HG03521 (cell line): ENCODE measurements at regions not wholly inside any gene's neighbourhood (a gene's known extent, or its start where the extent isn't known, plus 50 kb on each side); places are given as distances from the start of the nearest gene placed in this dataset.

ENCODE experiments used
- ATAC-seq: cut with Tn5 transposase; IDR thresholded peaks from one replicate; pipeline ENCODE4 v1.9.1; 2021; ENCODE audit warnings: mild to moderate bottlenecking, moderate library complexity; ENCODE audit not compliant: unreplicated experiment

DNA sequence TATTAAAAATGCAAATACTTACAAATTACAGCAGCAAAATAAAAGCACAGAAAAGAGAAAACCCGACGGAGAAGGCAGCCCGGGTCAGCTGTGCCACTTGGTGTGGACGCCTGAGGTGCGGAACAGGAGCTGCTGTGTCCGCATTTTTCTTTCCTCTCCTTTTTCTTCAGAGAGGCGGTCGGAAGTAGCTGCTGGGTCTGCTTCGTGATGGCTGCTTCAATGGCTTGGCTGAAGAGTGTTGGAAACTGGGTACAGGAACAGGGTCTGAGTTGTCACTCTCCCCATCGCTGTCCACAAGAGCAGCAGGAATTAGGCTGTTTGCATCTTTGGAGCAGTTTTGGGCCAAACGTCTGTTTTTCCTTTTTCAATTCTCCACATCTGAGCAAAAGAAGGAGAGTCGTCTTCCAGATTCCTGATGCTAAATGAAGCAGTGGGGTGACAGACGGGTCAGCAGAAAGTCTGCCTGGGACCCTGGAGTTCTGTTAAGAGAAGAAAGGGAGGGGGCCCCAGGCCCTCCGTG lies 53.5 kb upstream of the ARL8B start:
- no peak for ATAC-seq

DNA sequence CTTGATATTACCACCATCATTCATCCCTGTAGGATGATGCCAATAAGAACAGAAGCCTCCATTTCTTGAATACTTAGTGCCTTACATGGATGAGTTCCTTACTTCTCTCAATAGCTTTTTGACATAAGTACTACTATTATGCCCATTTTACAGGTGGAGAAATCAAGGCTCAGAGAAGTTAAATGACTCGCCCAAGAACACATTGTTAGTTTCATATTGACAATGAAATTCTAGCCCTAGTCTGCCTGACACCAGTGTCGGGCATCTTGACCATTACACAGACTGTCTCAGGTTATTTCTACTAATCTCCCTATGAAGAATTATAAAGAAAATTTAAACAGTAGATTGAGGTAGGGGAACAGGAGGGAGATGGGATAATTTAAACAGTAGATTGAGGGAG lies 52.5 kb upstream of the ARL8B start:
- no peak for ATAC-seq

- ATAC-seq: no peak
These were observed 51.0 kb upstream of the ARL8B start for GRCh38 chr3:5071061-5071460.

DNA sequence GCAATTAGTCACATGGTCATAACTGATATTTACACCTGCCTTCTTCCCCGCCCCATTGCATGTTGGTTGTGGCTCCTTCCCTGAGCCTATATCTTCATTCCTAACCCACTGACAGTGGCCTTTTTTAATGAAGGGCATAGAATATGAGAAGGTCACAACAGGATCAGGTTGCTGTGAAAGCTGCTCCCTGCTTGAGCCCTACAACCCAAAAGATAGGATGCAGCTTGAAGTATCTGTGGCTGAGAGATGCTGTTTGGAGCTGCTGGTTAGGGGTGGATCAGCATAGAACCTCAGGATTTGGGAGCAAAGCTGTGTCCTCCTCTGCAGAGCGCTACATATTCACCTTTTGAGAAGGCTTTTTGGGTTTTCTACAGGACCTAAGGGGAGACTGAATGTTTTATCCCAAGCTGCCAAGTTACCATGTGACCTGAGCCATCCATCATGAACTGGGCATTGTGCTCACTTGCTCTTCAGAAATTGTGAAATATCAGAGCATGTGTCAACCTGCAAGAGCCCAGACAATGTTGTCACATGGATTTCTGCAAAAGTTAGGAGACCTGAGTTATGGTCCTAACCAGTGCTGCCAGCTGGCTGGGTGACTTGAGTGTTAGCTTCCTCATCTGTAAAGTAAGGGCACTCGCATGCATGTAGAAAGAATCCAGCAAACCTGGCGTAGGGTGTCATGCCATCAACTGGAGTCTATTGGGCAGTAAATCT lies 49.8 kb upstream of the ARL8B start:
- no peak for ATAC-seq
